LNCAP (cell line): ENCODE measurements at regions not wholly inside any gene's neighbourhood (a gene's known extent, or its start where the extent isn't known, plus 50 kb on each side); places are given as distances from the start of the nearest gene placed in this dataset.

Experiments used
- TF ChIP-seq, protein P1 (sequence below): fragments of 450-650 bp; IDR thresholded peaks from 2 replicates; pipeline ENCODE4 v1.5.1; 2017; ENCODE audit warnings: mild to moderate bottlenecking

DNA sequence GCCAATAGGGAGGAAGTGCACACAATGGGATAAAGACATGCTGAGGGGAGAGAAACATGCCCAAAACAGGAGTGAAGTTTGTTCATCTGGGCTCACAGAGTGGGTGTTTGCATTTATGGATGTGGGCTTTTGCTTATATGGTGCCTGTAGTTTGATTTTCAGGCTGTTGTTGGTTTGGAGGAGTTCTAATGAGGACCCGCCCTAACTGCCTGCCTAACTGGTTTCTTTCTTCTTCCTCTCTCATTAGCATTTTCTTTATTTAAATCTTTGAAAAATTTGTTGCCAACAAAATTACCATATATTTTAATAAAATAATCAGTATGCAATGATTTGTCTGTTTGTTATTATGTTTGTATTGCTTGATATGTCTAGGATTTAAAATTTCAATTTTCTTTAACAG, 1965.8 kb downstream of the C4orf33 start:
- TF ChIP-seq, protein P1, sequence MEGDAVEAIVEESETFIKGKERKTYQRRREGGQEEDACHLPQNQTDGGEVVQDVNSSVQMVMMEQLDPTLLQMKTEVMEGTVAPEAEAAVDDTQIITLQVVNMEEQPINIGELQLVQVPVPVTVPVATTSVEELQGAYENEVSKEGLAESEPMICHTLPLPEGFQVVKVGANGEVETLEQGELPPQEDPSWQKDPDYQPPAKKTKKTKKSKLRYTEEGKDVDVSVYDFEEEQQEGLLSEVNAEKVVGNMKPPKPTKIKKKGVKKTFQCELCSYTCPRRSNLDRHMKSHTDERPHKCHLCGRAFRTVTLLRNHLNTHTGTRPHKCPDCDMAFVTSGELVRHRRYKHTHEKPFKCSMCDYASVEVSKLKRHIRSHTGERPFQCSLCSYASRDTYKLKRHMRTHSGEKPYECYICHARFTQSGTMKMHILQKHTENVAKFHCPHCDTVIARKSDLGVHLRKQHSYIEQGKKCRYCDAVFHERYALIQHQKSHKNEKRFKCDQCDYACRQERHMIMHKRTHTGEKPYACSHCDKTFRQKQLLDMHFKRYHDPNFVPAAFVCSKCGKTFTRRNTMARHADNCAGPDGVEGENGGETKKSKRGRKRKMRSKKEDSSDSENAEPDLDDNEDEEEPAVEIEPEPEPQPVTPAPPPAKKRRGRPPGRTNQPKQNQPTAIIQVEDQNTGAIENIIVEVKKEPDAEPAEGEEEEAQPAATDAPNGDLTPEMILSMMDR = no peak

DNA sequence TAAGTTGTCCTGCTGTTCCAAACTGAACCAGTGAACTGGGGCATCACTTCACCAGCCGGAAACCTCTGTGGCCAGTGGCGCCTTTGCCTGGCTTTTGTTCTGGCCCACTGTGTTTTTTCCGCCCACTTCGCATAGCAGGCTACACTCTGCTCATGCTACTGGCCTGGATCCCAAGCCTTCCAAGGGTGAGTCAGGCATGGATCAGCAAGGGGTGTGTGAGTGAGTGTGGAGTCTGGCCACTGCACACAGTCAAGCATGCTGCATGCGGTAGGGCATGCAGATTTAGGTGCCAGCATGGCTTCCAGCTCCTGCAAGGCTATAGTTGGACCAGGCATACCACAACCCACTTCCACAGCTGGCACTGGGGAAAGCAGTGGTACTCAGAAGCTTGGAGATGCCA, 1967.9 kb downstream of the C4orf33 start:
- TF ChIP-seq, protein P1 = no peak

DNA sequence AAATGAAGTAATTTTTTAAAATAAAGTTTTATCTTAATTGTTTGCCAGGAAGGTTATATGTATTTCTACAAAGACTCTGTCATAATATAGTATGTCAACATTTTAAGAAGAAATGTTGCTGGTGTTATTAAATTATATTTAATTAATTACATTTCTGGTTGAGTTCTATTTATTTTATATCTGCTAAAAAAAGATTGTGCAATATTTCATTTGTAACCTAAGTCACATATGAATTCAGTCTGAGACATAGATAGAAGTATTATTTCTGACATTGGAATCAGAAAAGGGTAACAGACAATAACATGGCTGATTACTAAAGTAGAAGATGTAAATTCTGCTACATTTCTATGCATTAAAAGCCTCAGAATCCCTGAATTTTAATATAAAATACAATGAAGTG, 1985.1 kb downstream of the C4orf33 start:
- TF ChIP-seq, protein P1 = no peak

DNA sequence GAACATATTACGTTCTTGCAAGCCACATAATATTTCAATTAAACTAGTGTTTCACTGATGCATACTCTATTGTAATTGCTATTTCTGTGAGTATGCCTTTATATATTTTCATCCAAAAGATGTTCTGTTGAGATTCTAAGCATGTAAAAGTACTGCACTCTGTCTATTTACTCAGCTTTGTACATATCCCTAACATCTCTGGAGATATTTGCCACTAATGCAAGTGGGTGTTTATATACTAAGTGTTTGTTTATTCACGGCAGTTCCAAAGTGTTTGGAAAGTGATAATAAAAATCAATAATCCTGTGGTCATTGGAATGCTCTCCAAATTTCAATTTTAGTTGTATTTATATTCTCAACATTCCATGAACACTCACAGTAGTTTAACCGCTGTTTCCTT, 1989.0 kb downstream of the C4orf33 start:
- TF ChIP-seq, protein P1 = no peak

DNA sequence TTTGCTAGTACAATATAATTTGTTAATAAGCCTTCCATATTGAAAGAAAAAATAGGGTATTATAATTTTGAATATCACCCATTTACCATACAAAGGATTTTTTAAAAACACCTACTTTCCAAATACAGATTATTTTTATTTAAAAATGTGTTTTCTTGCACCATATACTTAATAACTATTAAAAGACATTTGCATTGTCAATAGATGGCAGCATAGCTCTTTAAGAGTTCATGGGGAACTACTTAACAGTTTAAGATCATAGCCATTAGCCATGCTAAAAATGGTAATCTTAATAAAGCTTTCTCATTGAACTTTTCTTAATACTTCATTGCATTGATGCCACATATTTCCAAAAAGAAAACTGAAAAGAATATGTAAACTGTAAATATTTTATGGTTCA, 1995.9 kb downstream of the C4orf33 start:
- TF ChIP-seq, protein P1 = peak; percentile 58

DNA sequence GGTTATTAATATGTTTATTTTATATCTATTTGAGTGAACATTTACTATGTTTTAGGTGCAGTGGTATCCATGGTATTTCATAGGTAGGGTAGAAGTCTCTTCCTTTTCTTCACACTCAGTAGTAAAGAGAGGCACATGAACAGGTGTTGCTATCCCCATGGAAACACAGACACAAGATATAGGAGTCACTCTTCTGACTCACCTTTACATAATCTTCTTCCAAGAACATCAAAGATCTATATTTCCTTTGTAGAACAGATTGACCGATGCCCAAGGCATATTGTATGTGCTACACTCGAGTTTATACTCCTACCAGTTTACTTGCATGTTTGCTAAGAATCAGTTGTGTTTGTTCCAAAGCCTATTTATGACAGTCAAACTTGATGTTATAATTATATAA, 1997.4 kb downstream of the C4orf33 start:
- TF ChIP-seq, protein P1 = no peak

DNA sequence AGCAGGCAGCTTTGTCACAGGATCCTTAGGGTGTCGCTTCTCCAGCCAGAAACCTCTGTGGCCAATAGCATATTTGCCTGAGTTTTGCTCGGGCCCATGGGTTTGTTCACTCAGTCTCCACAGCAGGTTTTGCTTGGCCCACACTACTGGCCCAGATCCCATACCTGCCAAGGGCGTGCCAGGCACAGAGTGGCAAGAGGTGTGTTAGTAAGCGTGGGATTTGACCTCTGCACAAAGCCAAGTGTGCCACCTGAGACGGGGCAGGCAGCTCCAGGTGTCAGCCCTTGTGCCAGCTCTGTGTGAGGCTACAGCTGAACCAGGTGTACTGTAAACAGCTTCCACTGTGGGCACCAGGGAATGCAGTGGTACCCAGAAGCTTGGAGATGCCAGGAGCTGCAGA, 2003.0 kb downstream of the C4orf33 start:
- TF ChIP-seq, protein P1 = no peak

DNA sequence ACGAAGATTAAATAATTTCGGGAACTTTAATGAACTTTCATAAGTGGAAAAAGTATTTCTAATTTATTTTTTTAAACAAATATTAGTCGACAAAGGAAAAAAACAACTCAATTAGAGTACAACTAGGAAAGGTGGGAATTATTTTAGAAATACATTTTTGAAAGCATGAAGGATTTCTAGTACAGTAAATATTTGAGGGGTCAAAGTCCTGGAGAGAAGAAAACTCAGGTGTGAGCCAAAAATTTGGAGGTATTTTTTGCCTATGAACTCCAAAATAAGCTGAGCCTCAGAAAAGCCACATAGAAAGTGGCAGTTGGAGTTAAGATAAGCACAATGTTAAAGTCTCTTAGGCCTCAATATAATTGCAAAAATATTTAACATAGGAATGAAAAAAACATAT, 2017.3 kb downstream of the C4orf33 start:
- TF ChIP-seq, protein P1 = no peak
